ENCODE measurements at regions not wholly inside any gene's neighbourhood (a gene's known extent, or its start where the extent isn't known, plus 50 kb on each side); places are given as distances from the start of the nearest gene placed in this dataset.

DNA sequence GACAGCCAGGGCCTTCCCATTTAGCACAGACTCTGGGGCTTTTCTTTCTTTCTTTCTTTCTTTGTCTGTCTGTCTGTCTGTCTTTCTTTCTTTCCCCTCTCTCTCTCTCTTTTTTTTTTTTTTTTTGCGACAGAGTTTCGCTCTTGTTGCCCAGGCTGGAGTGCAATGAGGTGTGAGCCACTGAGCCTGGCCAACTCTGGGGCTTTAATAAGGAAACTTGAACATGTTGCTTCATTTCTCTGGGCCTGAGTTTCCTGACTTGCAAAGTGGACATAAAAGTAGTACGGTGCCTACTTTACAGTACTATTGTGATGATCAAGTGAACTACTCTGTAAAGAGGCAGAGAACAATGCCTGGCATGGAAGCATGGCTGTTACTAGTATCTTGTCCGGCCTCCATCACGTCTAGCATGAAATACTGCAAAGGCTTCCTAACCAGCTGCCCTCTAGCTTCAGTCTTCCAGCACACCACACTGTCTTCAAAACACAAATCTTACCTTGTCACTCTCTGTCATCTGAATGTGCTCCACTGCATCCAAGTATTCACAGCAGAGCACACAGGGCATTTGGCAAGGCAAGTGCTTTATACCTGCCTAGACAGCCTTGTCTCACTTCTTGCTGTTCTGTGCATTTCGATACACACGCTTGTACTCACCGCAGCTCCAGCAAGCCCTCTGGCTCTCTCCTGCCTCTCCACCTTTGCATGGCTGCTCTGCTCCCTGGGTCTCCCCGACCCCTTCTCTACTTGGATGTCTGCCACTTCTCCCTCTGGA is 96.7 kb downstream of the IRF2BPL start:
- TF ChIP-seq POLR2AphosphoS5 (IDR thresholded peaks at IDR 0.05) (no peak), CTCF (IDR thresholded peaks at IDR 0.05) (no peak)
